K562 (cell line): ENCODE measurements at regions not wholly inside any gene's neighbourhood (a gene's known extent, or its start where the extent isn't known, plus 50 kb on each side); places are given as distances from the start of the nearest gene placed in this dataset.

ENCODE experiments used
- BRCA1 ChIP-seq, 2 experiments: fragments of 450-650 bp in 1 of 2; sonication (generic) in 1 of 2; formaldehyde crosslinking in 1 of 2; IDR thresholded peaks; 2 replicates each; pipeline versions ENCODE4 v1.5.0 to v1.6.1; 2017 to 2020; ENCODE audit warnings: mild to moderate bottlenecking in 1 of 2, missing genetic modification reagents in 1 of 2
- CTCF ChIP-seq, 3 experiments: IDR thresholded peaks in 2 of 3; conservative IDR thresholded peaks in 1 of 3; 2 replicates each; pipeline ENCODE4 v1.5.1; 2011 to 2012; ENCODE audit warnings: low read length in 3 of 3, mild to moderate bottlenecking in 3 of 3, control low read depth in 2 of 3, improper control_type of control experiment in 1 of 3, inconsistent platforms in 1 of 3, low read depth in 1 of 3, mixed read lengths in 1 of 3, moderate library complexity in 1 of 3; ENCODE audit not compliant: insufficient read depth in 2 of 3
- KDM1A ChIP-seq, 2 experiments: fragments of 450-650 bp; IDR thresholded peaks; 2 replicates each; pipeline ENCODE4 v1.6.1; 2016; ENCODE audit warnings: mild to moderate bottlenecking in 2 of 2
- POLR2AphosphoS5 ChIP-seq: IDR thresholded peaks from 2 replicates; pipeline ENCODE4 v1.6.1; 2011; ENCODE audit warnings: mild to moderate bottlenecking, low read depth, low read length, moderate library complexity; ENCODE audit not compliant: control insufficient read depth, insufficient read depth
- SIN3A ChIP-seq, 2 experiments: fragments of 150-350 bp in 1 of 2; IDR thresholded peaks; 2 replicates each; pipeline ENCODE4 v1.6.1; 2011 to 2016; ENCODE audit warnings: borderline replicate concordance in 2 of 2, low read depth in 2 of 2, low read length in 2 of 2, mild to moderate bottlenecking in 2 of 2, moderate library complexity in 2 of 2; ENCODE audit not compliant: control insufficient read depth in 1 of 2
- TCF7L2 ChIP-seq: fragments of 150-350 bp; IDR thresholded peaks from 2 replicates; pipeline ENCODE4 v1.6.1; 2016; ENCODE audit warnings: low read depth, mild to moderate bottlenecking, low read length, moderate library complexity
- ZNF124 ChIP-seq: sonication (generic); formaldehyde crosslinking; IDR thresholded peaks from 2 replicates; pipeline ENCODE4 v1.8.1; 2022; ENCODE audit warnings: missing genetic modification reagents
- TF ChIP-seq, protein P1 (sequence below), 3 experiments: fragments of 200-800 bp in 1 of 3; fragments of 250-450 bp in 1 of 3; fragments of 450-650 bp in 1 of 3; sonication (Bioruptor Pico) in 1 of 3; sonication (Bioruptor generic) in 1 of 3; formaldehyde crosslinking in 1 of 3; IDR thresholded peaks; 2 replicates each; pipeline versions ENCODE4 v1.6.1 to v1.8.0; 2016 to 2022; ENCODE audit warnings: mild to moderate bottlenecking in 2 of 3, missing genetic modification characterization in 2 of 3, missing compliant biosample characterization in 1 of 3, moderate library complexity in 1 of 3
- TF ChIP-seq, protein P2 (sequence below): sonication (generic); formaldehyde crosslinking; IDR thresholded peaks from 2 replicates; pipeline ENCODE4 v1.8.0; 2022; ENCODE audit warnings: missing genetic modification reagents, mild to moderate bottlenecking, borderline replicate concordance

DNA sequence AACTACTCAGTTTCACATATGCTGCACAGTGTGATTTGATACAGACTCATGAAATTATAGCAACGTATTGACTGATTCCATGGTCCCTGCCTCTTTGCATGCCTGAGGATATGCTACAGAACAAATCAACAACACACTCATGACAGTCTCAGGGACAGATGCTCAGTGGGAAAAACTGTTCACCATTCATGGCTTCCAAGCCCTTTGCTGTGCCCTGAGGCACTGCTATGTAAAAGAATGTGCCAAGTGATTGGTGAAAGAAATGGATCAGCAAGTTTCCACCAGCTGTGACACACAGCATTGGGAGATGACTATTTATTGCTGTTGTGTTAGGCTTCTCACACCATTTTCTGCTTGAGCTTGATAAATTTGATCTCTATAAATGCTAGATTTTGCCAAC, 825.6 kb upstream of the INTU start:
- no peak for TF ChIP-seq POLR2AphosphoS5
- TF ChIP-seq, protein P1, sequence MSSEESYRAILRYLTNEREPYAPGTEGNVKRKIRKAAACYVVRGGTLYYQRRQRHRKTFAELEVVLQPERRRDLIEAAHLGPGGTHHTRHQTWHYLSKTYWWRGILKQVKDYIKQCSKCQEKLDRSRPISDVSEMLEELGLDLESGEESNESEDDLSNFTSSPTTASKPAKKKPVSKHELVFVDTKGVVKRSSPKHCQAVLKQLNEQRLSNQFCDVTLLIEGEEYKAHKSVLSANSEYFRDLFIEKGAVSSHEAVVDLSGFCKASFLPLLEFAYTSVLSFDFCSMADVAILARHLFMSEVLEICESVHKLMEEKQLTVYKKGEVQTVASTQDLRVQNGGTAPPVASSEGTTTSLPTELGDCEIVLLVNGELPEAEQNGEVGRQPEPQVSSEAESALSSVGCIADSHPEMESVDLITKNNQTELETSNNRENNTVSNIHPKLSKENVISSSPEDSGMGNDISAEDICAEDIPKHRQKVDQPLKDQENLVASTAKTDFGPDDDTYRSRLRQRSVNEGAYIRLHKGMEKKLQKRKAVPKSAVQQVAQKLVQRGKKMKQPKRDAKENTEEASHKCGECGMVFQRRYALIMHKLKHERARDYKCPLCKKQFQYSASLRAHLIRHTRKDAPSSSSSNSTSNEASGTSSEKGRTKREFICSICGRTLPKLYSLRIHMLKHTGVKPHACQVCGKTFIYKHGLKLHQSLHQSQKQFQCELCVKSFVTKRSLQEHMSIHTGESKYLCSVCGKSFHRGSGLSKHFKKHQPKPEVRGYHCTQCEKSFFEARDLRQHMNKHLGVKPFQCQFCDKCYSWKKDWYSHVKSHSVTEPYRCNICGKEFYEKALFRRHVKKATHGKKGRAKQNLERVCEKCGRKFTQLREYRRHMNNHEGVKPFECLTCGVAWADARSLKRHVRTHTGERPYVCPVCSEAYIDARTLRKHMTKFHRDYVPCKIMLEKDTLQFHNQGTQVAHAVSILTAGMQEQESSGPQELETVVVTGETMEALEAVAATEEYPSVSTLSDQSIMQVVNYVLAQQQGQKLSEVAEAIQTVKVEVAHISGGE (CRISPR knock-in tag; IDR thresholded peaks at IDR 0.05), result no peak
- TF ChIP-seq, protein P2, sequence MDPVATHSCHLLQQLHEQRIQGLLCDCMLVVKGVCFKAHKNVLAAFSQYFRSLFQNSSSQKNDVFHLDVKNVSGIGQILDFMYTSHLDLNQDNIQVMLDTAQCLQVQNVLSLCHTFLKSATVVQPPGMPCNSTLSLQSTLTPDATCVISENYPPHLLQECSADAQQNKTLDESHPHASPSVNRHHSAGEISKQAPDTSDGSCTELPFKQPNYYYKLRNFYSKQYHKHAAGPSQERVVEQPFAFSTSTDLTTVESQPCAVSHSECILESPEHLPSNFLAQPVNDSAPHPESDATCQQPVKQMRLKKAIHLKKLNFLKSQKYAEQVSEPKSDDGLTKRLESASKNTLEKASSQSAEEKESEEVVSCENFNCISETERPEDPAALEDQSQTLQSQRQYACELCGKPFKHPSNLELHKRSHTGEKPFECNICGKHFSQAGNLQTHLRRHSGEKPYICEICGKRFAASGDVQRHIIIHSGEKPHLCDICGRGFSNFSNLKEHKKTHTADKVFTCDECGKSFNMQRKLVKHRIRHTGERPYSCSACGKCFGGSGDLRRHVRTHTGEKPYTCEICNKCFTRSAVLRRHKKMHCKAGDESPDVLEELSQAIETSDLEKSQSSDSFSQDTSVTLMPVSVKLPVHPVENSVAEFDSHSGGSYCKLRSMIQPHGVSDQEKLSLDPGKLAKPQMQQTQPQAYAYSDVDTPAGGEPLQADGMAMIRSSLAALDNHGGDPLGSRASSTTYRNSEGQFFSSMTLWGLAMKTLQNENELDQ, result no peak
- TF ChIP-seq BRCA1 (IDR thresholded peaks at IDR 0.05), result no peak
- no peak for TF ChIP-seq BRCA1 (CRISPR knock-in tag; IDR thresholded peaks at IDR 0.05)
- no peak for TF ChIP-seq KDM1A (IDR thresholded peaks at IDR 0.05)
- no peak for TF ChIP-seq SIN3A (IDR thresholded peaks at IDR 0.05; ENCODE audit: borderline replicate concordance in 2 of 2, control insufficient read depth in 1 of 2, low read depth in 2 of 2, low read length in 2 of 2)
- no peak for TF ChIP-seq CTCF (IDR thresholded peaks at IDR 0.05 in 2 of 3, conservative IDR thresholded peaks at IDR 0.05 in 1 of 3; ENCODE audit: insufficient read depth in 2 of 3, low read depth in 1 of 3, low read length in 3 of 3)
- TF ChIP-seq ZNF124 (CRISPR knock-in tag), result no peak
- no peak for TF ChIP-seq TCF7L2
